ENCODE measurements at regions not wholly inside any gene's neighbourhood (a gene's known extent, or its start where the extent isn't known, plus 50 kb on each side); places are given as distances from the start of the nearest gene placed in this dataset.
A peak's percentile ranks its signal among the peaks of the same experiment; 100 is the strongest.

DNA sequence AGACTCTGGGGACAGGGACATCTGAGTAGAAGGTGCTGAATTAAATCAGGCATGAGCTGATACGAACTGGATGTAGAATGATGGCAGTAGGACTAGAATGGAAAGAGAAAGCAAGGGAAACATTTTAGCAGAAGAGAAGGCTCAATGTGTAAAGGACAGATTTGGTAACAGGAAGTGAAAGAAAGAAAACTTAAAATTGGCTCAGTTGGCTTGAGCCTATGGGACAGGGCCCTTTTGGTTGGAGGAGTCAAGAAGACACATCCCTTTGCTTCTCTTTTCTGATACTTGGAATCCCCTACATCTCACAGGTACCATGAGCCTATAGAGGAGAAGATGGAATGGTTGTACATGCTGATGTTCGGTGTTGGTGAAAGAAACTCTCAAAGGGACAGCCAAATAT, 300.6 kb upstream of the PLXNA2 start:
- DNase-seq (ENCODE audit: extremely low spot score): peak; percentile 53
- intact Hi-C loops (cut with DNase I): no loop called here
- WGBS: 80% methylated on average over 2 of the region's 2 CpGs
- no peaks in the 10 kb centered on the region for H3K4me1 ChIP-seq
- no peak overlapping the region for H3K27ac ChIP-seq (replicated peaks in 1 of 4)
- peaks cover 0 to 4% (median 0%) of the 10 kb centered on the region in 4 donors for H3K27me3 ChIP-seq
- H3K36me3 ChIP-seq: no peaks in the 10 kb centered on the region
- H3K9me3 ChIP-seq: no peaks in the 10 kb centered on the region
- H3K4me3 ChIP-seq: no peak overlapping the region
- TF ChIP-seq POLR2A (IDR thresholded peaks at IDR 0.05; ENCODE audit: low read depth): no peak
- no peak for TF ChIP-seq POLR2AphosphoS5 (IDR thresholded peaks at IDR 0.05)
- TF ChIP-seq, protein P1, sequence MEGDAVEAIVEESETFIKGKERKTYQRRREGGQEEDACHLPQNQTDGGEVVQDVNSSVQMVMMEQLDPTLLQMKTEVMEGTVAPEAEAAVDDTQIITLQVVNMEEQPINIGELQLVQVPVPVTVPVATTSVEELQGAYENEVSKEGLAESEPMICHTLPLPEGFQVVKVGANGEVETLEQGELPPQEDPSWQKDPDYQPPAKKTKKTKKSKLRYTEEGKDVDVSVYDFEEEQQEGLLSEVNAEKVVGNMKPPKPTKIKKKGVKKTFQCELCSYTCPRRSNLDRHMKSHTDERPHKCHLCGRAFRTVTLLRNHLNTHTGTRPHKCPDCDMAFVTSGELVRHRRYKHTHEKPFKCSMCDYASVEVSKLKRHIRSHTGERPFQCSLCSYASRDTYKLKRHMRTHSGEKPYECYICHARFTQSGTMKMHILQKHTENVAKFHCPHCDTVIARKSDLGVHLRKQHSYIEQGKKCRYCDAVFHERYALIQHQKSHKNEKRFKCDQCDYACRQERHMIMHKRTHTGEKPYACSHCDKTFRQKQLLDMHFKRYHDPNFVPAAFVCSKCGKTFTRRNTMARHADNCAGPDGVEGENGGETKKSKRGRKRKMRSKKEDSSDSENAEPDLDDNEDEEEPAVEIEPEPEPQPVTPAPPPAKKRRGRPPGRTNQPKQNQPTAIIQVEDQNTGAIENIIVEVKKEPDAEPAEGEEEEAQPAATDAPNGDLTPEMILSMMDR (IDR thresholded peaks at IDR 0.05): no peak
- no peak for TF ChIP-seq EP300 (IDR thresholded peaks at IDR 0.05)

DNA sequence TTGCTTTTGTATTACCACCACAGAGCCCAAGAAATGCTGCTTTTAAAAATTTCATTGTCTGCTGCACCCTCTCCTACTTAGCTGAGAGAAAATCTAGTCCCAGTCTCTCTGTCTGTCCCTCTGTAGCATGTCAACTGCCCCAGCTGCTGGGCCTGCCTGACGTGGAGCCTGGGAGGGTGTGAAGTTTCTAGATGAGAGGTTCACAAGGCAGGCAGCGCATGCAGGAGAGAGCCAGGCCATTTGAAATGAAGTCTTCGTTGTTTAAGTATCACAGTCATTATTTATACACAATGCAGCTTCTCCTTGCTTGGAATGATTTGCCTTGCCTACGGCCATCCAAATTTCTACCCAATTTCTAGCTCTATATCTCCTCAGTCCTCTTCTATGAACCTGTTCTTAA, 306.8 kb upstream of the PLXNA2 start:
- Histone ChIP-seq H3K4me3 (no peak overlapping the region), H3K27ac (replicated peaks in 1 of 4) (no peak overlapping the region), H3K9me3 (no peaks in the 10 kb centered on the region), H3K36me3 (no peaks in the 10 kb centered on the region), H3K27me3 (peaks cover 0 to 4% (median 0%) of the 10 kb centered on the region in 4 donors), H3K4me1 (no peaks in the 10 kb centered on the region)
- TF ChIP-seq POLR2A (IDR thresholded peaks at IDR 0.05; ENCODE audit: low read depth) (no peak), POLR2AphosphoS5 (IDR thresholded peaks at IDR 0.05) (no peak), EP300 (IDR thresholded peaks at IDR 0.05) (no peak)
- TF ChIP-seq, protein P1 (IDR thresholded peaks at IDR 0.05): no peak
- WGBS: 79% methylated on average over 4 of the region's 4 CpGs
- peak; percentile 80 for DNase-seq (ENCODE audit: extremely low spot score)
- intact Hi-C loops (cut with DNase I): no loop called here

DNA sequence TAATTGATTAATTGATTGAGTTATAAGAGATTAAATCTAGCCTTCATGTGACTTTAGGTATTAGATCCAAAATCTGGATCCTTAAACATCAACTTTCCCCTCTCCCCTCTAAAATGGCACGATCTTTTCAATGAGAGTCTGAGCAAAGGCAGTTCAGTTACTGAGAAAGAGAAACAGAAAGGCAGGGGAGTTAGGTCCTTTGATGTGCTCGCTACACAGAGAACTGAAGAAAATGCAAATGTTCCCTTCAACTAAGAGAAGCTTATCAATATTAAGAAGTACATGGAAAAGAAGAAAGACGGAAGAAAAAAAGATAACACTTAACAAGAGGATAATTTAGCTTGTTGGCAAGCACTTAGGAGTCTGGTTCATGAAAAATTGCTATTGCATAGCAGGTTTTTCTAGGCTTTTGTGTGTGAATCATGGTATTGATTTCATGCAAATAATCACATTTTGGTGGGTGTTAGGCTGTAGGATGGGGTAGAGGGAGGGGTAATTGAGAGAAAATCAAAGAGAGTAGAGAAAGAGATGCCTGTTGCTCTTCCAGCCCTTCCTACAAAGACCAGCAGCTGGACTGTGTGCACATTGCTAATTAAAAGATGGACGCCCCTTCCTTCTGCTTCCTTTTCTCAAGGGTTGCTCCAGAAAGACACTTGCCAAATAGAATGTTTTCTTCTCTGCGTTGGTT, 307.6 kb upstream of the PLXNA2 start:
- 72% methylated on average over 5 of the region's 5 CpGs for WGBS
- no peak overlapping the region for H3K27ac ChIP-seq (replicated peaks in 1 of 4)
- TF ChIP-seq, protein P1 (IDR thresholded peaks at IDR 0.05): no peak
- TF ChIP-seq POLR2AphosphoS5 (IDR thresholded peaks at IDR 0.05) (no peak), POLR2A (IDR thresholded peaks at IDR 0.05; ENCODE audit: low read depth) (no peak), EP300 (IDR thresholded peaks at IDR 0.05) (no peak)
- H3K36me3 ChIP-seq: no peaks in the 10 kb centered on the region
- no peak overlapping the region for H3K4me3 ChIP-seq
- H3K4me1 ChIP-seq: no peaks in the 10 kb centered on the region
- H3K9me3 ChIP-seq: no peaks in the 10 kb centered on the region
- H3K27me3 ChIP-seq: peaks cover 0 to 2% (median 0%) of the 10 kb centered on the region in 4 donors
- DNase-seq (ENCODE audit: extremely low spot score): no peak
- intact Hi-C loops (cut with DNase I): no loop called here

DNA sequence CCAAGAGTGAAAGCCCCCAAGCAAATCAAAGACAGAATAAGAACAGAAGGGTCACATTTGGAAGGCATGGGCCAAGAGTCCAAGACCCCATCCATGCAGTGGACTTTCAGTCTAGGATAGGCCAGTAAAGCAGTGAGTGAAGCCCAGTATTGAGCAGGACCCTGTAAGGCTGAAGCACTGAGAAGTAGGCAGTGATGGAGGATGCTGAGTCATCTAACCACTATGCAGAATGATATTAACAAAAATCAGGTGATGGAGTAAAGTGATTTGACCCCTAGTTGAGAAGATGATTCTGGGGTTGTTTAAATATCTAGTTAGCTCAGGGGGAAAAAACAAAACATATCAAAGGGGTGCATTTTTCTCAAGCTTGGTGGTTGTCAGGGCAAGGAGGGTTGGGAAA, 308.7 kb upstream of the PLXNA2 start:
- Histone ChIP-seq H3K27ac (replicated peaks in 1 of 4) (no peak overlapping the region), H3K36me3 (no peaks in the 10 kb centered on the region), H3K27me3 (no peaks in the 10 kb centered on the region), H3K4me3 (no peak overlapping the region), H3K9me3 (no peaks in the 10 kb centered on the region), H3K4me1 (no peaks in the 10 kb centered on the region)
- peak; percentile 60 for DNase-seq (ENCODE audit: extremely low spot score)
- TF ChIP-seq EP300 (IDR thresholded peaks at IDR 0.05) (no peak), POLR2A (IDR thresholded peaks at IDR 0.05; ENCODE audit: low read depth) (no peak), POLR2AphosphoS5 (IDR thresholded peaks at IDR 0.05) (no peak)
- TF ChIP-seq, protein P1 (IDR thresholded peaks at IDR 0.05): no peak
- intact Hi-C loops (cut with DNase I): no loop called here

DNA sequence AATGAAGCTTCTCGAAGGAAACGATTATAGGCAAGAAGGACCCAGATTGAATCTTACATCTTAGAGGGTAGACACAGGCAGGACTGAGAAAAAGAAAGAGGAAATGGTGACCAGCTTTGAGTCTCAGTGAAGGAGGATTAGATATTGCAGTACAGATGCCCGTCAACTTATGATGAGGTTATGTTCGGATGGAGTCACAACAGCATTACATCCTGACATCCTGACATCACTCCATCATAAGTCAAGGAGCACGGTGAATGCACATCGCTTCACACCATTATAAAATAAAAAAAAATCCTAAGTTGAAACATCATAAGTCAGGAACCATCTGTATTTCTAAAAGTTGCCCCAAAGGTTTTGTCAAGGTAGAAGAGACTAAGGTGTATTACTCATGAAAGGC, 312.3 kb upstream of the PLXNA2 start:
- TF ChIP-seq EP300 (IDR thresholded peaks at IDR 0.05) (no peak), POLR2A (IDR thresholded peaks at IDR 0.05; ENCODE audit: low read depth) (no peak), POLR2AphosphoS5 (IDR thresholded peaks at IDR 0.05) (no peak)
- TF ChIP-seq, protein P1 (IDR thresholded peaks at IDR 0.05): no peak
- WGBS: 90% methylated on average over 6 of the region's 6 CpGs
- DNase-seq (ENCODE audit: extremely low spot score): peak; percentile 31

More for the DNA sequence above, 312.3 kb upstream of the PLXNA2 start:
- no peak overlapping the region for H3K4me3 ChIP-seq
- H3K27me3 ChIP-seq: no peaks in the 10 kb centered on the region
- H3K4me1 ChIP-seq: no peaks in the 10 kb centered on the region
- H3K9me3 ChIP-seq: no peaks in the 10 kb centered on the region
- no peak overlapping the region for H3K27ac ChIP-seq (replicated peaks in 1 of 4)
- no peaks in the 10 kb centered on the region for H3K36me3 ChIP-seq
- intact Hi-C loops (cut with DNase I): no loop called here
